WTC11 (cell line): ENCODE measurements at regions not wholly inside any gene's neighbourhood (a gene's known extent, or its start where the extent isn't known, plus 50 kb on each side); places are given as distances from the start of the nearest gene placed in this dataset.
"Not testable (repeated sequence)": the region's sequence is repeated elsewhere in the genome, so short reads cannot be mapped to it uniquely, and the experiment has no call there.

Experiments used
- ATAC-seq: fragments of 200-7000 bp; cut with Tn5 transposase; 2 replicates; pipeline ENCODE4 v1.10.0; 2021; ENCODE audit warnings: mild to moderate bottlenecking, moderate library complexity
- CTCF ChIA-PET: fragments of 300-600 bp; sonication (Branson Sonifier 250); formaldehyde crosslinking; loops from one replicate; lab custom pipeline; 2021; ENCODE audit warnings: antibody characterized with exemption; lab: Charles Lee
- POLR2A ChIA-PET: fragments of 350-600 bp; sonication (Branson Sonifier 250); formaldehyde crosslinking; loops from one replicate; lab custom pipeline; 2021; ENCODE audit warnings: antibody characterized with exemption; lab: Charles Lee
- DNase-seq: peaks from one replicate; pipeline ENCODE4 v3.0.0; 2021; ENCODE audit warnings: low spot score
- H3K27ac Mint-ChIP-seq: 2 replicates; pipeline ENCODE4 v1.8.0; 2021; ENCODE audit warnings: mixed read lengths
- H3K27me3 Mint-ChIP-seq: 2 replicates; pipeline ENCODE4 v1.8.0; 2021; ENCODE audit warnings: low read depth, mild to moderate bottlenecking, moderate library complexity, mixed read lengths
- H3K36me3 Mint-ChIP-seq: 2 replicates; pipeline ENCODE4 v1.8.0; 2021; ENCODE audit warnings: mixed read lengths
- H3K4me1 Mint-ChIP-seq: 2 replicates; pipeline ENCODE4 v1.8.0; 2022; ENCODE audit warnings: mixed read lengths
- H3K4me3 Mint-ChIP-seq: 2 replicates; pipeline ENCODE4 v1.8.0; 2021; ENCODE audit warnings: mild to moderate bottlenecking, moderate library complexity, mixed read lengths
- H3K9me3 Mint-ChIP-seq: 2 replicates; pipeline ENCODE4 v1.8.0; 2021; ENCODE audit warnings: mixed read lengths
- IRF2 ChIP-seq: sonication (generic); formaldehyde crosslinking; IDR thresholded peaks from 2 replicates; pipeline ENCODE4 v1.8.0; 2022; ENCODE audit warnings: low read depth, missing genetic modification reagents, borderline replicate concordance
- NFATC4 ChIP-seq: fragments of 250-450 bp; sonication (Bioruptor Pico); IDR thresholded peaks from 2 replicates; pipeline ENCODE4 v1.9.0; 2021; ENCODE audit warnings: mild to moderate bottlenecking
- NFYB ChIP-seq: sonication (generic); formaldehyde crosslinking; conservative IDR thresholded peaks from 2 replicates; pipeline ENCODE4 v1.8.0; 2022; ENCODE audit warnings: low read depth, missing genetic modification reagents
- RELA ChIP-seq: sonication (generic); formaldehyde crosslinking; IDR thresholded peaks from 2 replicates; pipeline ENCODE4 v1.8.1; 2022; ENCODE audit warnings: missing genetic modification reagents, mild to moderate bottlenecking, borderline replicate concordance
- SMAD3 ChIP-seq: sonication (generic); formaldehyde crosslinking; IDR thresholded peaks from 2 replicates; pipeline ENCODE4 v1.8.0; 2022; ENCODE audit warnings: missing genetic modification reagents, mild to moderate bottlenecking, borderline replicate concordance
- TCF7 ChIP-seq: sonication (generic); formaldehyde crosslinking; IDR thresholded peaks from 2 replicates; pipeline ENCODE4 v1.8.0; 2022; ENCODE audit warnings: mild to moderate bottlenecking, low read depth, missing genetic modification reagents, moderate library complexity
- TP53 ChIP-seq: sonication (generic); formaldehyde crosslinking; IDR thresholded peaks from 2 replicates; pipeline ENCODE4 v1.8.1; 2023; ENCODE audit warnings: mild to moderate bottlenecking, missing genetic modification reagents
- TF ChIP-seq, protein P1 (sequence below): sonication (generic); formaldehyde crosslinking; IDR thresholded peaks from 2 replicates; pipeline ENCODE4 v1.8.0; 2022; ENCODE audit warnings: mild to moderate bottlenecking, missing genetic modification reagents
- TF ChIP-seq, protein P2 (sequence below): fragments of 250-450 bp; sonication (Bioruptor Pico); IDR thresholded peaks from 2 replicates; pipeline ENCODE4 v2.1.2; 2022; ENCODE audit warnings: mild to moderate bottlenecking, moderate library complexity
- TF ChIP-seq, protein P3 (sequence below): fragments of 250-450 bp; sonication (Bioruptor Pico); IDR thresholded peaks from 2 replicates; pipeline ENCODE4 v1.9.0; 2021; ENCODE audit warnings: mild to moderate bottlenecking
- TF ChIP-seq, protein P4 (sequence below): fragments of 250-450 bp; sonication (Bioruptor Pico); IDR thresholded peaks from 2 replicates; pipeline ENCODE4 v1.9.0; 2021; ENCODE audit warnings: moderate library complexity, mild to moderate bottlenecking, inconsistent platforms, borderline replicate concordance
- TF ChIP-seq, protein P5 (sequence below): sonication (generic); formaldehyde crosslinking; conservative IDR thresholded peaks from 2 replicates; pipeline ENCODE4 v1.8.1; 2022; ENCODE audit warnings: mild to moderate bottlenecking, missing genetic modification reagents

DNA sequence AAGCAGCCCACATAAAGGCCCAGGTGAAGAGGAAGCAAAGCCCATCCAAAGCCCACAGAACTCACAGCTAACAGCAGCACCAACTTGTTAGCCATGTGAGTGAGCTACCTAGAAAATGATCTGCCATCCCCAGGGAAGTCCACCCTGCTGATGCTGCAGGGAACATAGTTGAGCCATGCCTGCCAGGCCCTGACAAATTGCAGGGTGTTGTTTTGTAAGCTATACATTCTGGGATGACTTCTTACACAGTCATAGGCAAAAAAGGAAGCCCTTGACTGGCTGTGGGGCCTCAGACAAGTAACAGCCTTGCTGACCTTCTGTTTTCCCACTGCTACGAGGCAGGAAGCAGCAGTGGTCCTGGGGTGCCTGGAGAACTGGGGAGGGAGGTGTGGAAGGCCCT is 262.7 kb downstream of the MATN1 start (continued):
- TF ChIP-seq, protein P1, sequence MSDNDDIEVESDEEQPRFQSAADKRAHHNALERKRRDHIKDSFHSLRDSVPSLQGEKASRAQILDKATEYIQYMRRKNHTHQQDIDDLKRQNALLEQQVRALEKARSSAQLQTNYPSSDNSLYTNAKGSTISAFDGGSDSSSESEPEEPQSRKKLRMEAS (CRISPR knock-in tag), result no peak
- TF ChIP-seq NFATC4 (CRISPR knock-in tag), result no peak
- TF ChIP-seq, all 79 proteins: peak for 0

DNA sequence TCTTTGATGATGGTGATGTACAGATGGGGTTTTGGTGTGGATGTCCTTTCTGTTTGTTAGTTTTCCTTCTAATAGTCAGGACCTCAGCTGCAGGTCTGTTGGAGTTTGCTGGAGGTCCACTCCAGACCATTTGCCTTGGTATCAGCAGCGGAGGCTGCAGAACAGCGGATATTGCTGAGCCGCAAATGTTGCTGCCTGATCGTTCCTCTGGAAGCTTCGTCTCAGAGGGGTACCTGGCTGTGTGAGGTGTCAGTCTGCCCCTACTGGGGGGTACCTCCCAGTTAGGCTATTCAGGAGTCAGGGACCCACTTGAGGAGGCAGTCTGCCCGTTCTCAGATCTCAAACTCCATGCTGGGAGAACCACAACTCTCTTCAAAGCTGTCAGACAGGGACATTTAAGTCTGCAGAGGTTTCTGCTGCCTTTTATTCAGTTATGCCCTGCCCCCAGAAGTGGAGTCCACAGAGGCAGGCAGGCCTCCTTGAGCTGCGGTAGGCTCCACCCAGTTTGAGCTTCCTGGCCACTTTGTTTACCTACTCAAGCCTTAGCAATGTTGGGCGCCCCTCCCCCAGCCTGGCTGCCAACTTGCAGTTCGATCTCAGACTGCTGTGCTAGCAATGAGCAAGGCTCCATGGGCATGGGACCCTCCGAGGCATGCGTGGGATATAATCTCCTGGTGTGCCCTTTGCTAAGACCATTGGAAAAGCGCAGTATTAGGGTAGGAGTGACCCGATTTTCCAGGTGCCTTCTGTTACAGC is 264.5 kb downstream of the MATN1 start:
- ATAC-seq, CTCF ChIA-PET: not testable (repeated sequence)

DNA sequence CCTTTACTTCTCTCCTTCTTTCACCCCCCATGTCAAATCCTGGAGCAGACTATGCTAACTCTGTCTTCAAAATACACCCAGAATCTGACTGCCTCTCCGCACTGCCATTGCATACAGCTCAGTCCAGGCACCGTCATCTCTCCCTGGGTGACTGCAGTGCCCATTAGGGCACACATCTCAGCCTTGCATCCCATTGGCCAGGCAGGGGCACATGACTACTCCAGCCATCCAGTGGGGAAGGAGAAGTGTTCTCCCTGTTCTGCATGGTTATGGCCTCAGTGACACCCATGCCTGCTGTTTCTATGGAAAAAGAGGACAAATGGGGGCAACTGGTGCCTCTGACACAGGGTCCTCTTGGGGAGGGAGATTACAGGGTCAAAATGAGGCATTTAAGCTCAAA is 270.5 kb downstream of the MATN1 start:
- Mint-ChIP-seq H3K4me1 (no peaks in the 10 kb centered on the region), H3K4me3 (no peak overlapping the region), H3K36me3 (no peaks in the 10 kb centered on the region), H3K9me3 (peaks cover 25% of the 10 kb centered on the region), H3K27me3 (peaks cover 19% of the 10 kb centered on the region), H3K27ac (no peak overlapping the region)
- POLR2A ChIA-PET, result no interaction called here
- TF ChIP-seq, protein P2, sequence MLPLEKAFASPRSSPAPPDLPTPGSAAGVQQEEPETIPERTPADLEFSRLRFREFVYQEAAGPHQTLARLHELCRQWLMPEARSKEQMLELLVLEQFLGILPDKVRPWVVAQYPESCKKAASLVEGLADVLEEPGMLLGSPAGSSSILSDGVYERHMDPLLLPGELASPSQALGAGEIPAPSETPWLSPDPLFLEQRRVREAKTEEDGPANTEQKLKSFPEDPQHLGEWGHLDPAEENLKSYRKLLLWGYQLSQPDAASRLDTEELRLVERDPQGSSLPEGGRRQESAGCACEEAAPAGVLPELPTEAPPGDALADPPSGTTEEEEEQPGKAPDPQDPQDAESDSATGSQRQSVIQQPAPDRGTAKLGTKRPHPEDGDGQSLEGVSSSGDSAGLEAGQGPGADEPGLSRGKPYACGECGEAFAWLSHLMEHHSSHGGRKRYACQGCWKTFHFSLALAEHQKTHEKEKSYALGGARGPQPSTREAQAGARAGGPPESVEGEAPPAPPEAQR, result no peak
- no peak for TF ChIP-seq TP53 (CRISPR knock-in tag)
- no peak for TF ChIP-seq TCF7
- TF ChIP-seq, protein P3, sequence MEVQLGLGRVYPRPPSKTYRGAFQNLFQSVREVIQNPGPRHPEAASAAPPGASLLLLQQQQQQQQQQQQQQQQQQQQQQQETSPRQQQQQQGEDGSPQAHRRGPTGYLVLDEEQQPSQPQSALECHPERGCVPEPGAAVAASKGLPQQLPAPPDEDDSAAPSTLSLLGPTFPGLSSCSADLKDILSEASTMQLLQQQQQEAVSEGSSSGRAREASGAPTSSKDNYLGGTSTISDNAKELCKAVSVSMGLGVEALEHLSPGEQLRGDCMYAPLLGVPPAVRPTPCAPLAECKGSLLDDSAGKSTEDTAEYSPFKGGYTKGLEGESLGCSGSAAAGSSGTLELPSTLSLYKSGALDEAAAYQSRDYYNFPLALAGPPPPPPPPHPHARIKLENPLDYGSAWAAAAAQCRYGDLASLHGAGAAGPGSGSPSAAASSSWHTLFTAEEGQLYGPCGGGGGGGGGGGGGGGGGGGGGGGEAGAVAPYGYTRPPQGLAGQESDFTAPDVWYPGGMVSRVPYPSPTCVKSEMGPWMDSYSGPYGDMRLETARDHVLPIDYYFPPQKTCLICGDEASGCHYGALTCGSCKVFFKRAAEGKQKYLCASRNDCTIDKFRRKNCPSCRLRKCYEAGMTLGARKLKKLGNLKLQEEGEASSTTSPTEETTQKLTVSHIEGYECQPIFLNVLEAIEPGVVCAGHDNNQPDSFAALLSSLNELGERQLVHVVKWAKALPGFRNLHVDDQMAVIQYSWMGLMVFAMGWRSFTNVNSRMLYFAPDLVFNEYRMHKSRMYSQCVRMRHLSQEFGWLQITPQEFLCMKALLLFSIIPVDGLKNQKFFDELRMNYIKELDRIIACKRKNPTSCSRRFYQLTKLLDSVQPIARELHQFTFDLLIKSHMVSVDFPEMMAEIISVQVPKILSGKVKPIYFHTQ, result no peak
- no peak for TF ChIP-seq NFYB (CRISPR knock-in tag)
- no peak for TF ChIP-seq SMAD3 (CRISPR knock-in tag)
- TF ChIP-seq NFATC4 (CRISPR knock-in tag), result no peak
- TF ChIP-seq RELA (CRISPR knock-in tag), result no peak
- TF ChIP-seq, protein P4, sequence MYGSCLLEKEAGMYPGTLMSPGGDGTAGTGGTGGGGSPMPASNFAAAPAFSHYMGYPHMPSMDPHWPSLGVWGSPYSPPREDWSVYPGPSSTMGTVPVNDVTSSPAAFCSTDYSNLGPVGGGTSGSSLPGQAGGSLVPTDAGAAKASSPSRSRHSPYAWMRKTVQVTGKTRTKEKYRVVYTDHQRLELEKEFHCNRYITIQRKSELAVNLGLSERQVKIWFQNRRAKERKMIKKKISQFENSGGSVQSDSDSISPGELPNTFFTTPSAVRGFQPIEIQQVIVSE (CRISPR knock-in tag), result no peak
- DNase-seq (no peak), ATAC-seq (no peak)
- CTCF ChIA-PET, result no interaction called here

More for the DNA sequence above, 264.5 kb downstream of the MATN1 start:
- H3K4me1 Mint-ChIP-seq, H3K36me3 Mint-ChIP-seq, H3K4me3 Mint-ChIP-seq, H3K27ac Mint-ChIP-seq, DNase-seq, POLR2A ChIA-PET: not testable (repeated sequence)
- H3K27me3 Mint-ChIP-seq, result peaks cover 15% of the 10 kb centered on the region
- H3K9me3 Mint-ChIP-seq, result peaks cover 29% of the 10 kb centered on the region

DNA sequence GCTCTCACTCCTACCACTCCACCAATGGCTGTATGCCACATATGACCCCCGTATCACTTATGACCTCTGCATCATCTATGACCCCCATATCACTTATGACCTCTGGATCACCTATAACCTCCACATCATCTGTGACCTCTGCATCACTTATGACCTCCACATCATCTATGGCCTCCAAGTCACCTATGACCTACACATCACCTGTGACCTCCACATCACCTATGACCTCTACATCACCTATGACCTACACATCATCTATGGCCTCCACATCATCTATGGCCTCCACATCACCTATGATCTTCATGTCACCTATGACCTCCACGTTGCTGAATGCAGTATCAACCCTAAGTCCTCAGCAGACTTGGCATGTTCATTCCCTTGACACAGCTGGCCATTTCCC is 271.2 kb downstream of the MATN1 start:
- ChIA-PET CTCF (no interaction called here), POLR2A (no interaction called here)
- H3K36me3 Mint-ChIP-seq, result no peaks in the 10 kb centered on the region
- H3K27me3 Mint-ChIP-seq, result peaks cover 12% of the 10 kb centered on the region
- no peaks in the 10 kb centered on the region for H3K4me1 Mint-ChIP-seq
- ATAC-seq, result no peak
- H3K9me3 Mint-ChIP-seq, result peaks cover 18% of the 10 kb centered on the region
- TF ChIP-seq, protein P5, sequence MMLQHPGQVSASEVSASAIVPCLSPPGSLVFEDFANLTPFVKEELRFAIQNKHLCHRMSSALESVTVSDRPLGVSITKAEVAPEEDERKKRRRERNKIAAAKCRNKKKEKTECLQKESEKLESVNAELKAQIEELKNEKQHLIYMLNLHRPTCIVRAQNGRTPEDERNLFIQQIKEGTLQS, result no peak
- TF ChIP-seq, protein P2, result no peak
- TF ChIP-seq IRF2 (CRISPR knock-in tag), result no peak
- DNase-seq, result no peak
- no peak overlapping the region for H3K27ac Mint-ChIP-seq
- H3K4me3 Mint-ChIP-seq, result no peak overlapping the region
